BJ (cell line): ENCODE measurements at regions not wholly inside any gene's neighbourhood (a gene's known extent, or its start where the extent isn't known, plus 50 kb on each side); places are given as distances from the start of the nearest gene placed in this dataset.

Experiments used
- CTCF ChIA-PET: fragments of 350-600 bp; formaldehyde crosslinking; extraction: SDS; loops from one replicate; lab custom pipeline; 2021; ENCODE audit warnings: antibody characterized with exemption, inconsistent platforms; lab: Yijun Ruan, JAX
- POLR2A ChIA-PET: fragments of 300-600 bp; sonication (Branson Sonifier 250); formaldehyde crosslinking; extraction: SDS; loops from one replicate; lab custom pipeline; 2021; ENCODE audit warnings: antibody characterized with exemption; lab: Charles Lee
- DNase-seq: peaks from one replicate; pipeline ENCODE4 v3.0.0-alpha.2; 2011; ENCODE audit warnings: low read depth
- H3K27me3 ChIP-seq: 2 replicates; pipeline ENCODE4 v1.6.0; 2011; ENCODE audit warnings: low read length; ENCODE audit not compliant: control insufficient read depth, insufficient read depth
- H3K36me3 ChIP-seq: 2 replicates; pipeline ENCODE4 v1.5.1; 2011; ENCODE audit warnings: low read length; ENCODE audit not compliant: control insufficient read depth, insufficient read depth
- H3K4me3 ChIP-seq: 2 replicates; pipeline ENCODE4 v1.5.1; 2011; ENCODE audit warnings: low read depth, mild to moderate bottlenecking, control low read depth, low read length
- TF ChIP-seq, protein P1 (sequence below): IDR thresholded peaks from 2 replicates; pipeline ENCODE4 v1.5.1; 2011; ENCODE audit warnings: low read depth, mild to moderate bottlenecking, control low read depth, inconsistent platforms, low read length, moderate library complexity; ENCODE audit not compliant: insufficient read depth

DNA sequence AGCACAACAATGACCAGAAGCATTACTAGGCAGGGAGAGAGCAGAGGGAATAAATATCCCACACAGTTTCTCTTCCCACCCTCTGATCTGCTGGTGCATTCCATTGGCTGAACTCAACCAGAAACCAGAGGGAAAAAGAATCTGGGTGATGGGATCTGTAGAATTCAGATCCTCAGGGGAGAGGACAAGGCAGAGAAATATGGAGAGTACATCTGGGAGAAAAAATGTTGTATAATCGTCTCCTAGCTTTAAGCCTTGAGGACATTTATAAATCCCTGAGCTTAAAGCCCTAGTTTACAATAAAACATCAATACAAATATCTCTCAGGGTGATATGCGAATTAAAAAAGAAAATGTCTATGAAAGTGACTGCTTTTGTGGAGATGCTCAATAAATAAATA is 368.1 kb upstream of the MAD2L1 start:
- Histone ChIP-seq H3K36me3 (no peaks in the 10 kb centered on the region), H3K4me3 (no peak overlapping the region), H3K27me3 (no peaks in the 10 kb centered on the region)
- POLR2A ChIA-PET = no interaction called here
- no peak for DNase-seq
- CTCF ChIA-PET = no interaction called here
- TF ChIP-seq, protein P1, sequence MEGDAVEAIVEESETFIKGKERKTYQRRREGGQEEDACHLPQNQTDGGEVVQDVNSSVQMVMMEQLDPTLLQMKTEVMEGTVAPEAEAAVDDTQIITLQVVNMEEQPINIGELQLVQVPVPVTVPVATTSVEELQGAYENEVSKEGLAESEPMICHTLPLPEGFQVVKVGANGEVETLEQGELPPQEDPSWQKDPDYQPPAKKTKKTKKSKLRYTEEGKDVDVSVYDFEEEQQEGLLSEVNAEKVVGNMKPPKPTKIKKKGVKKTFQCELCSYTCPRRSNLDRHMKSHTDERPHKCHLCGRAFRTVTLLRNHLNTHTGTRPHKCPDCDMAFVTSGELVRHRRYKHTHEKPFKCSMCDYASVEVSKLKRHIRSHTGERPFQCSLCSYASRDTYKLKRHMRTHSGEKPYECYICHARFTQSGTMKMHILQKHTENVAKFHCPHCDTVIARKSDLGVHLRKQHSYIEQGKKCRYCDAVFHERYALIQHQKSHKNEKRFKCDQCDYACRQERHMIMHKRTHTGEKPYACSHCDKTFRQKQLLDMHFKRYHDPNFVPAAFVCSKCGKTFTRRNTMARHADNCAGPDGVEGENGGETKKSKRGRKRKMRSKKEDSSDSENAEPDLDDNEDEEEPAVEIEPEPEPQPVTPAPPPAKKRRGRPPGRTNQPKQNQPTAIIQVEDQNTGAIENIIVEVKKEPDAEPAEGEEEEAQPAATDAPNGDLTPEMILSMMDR = no peak

DNA sequence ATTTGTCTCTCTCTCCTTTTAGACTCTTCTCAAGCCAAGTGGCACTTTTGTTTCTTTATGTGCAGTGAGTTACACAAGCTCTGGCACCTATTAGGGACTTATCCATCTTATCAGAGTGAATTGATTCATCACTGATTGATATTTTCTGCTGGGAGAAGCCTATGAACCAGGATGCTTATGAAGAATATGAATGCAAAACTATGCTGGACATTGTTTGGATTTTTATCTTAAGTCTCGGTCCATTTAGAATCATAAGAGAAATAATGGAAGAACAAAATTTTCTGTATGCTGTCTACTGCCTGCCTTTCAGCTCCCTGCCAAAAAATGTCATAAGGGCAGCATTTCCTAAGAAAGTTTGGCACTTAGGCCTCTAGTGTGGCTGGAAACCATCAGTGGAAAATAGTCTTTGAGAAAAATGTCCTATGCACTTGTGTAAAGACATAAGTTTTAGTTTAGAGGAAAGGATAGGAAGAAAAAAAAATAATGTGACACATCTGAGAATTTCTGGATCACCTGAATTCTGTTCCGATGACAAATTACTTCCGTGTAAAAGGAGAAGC is 365.7 kb upstream of the MAD2L1 start:
- ChIA-PET CTCF (no interaction called here), POLR2A (no interaction called here)
- Histone ChIP-seq H3K27me3 (no peaks in the 10 kb centered on the region), H3K36me3 (no peaks in the 10 kb centered on the region), H3K4me3 (no peak overlapping the region)
- TF ChIP-seq, protein P1 = no peak
- DNase-seq = no peak

DNA sequence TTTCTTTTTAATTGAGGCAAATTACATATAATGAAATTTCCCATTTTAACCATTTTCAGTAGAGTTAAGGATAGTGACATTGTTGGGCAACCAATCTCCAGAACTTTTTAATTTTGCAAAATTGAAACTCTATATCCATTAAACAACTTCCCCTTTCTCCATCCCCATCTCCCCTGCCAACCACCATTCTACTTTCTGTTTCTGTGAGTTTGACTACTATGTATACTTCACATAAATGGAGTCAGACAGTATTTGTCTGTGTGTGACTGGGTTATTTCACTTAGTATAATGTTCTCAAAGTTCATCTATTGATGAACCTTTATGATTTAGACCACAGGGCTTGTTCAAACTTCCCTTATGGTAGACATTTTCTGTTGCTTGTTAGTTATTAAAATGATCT is 364.5 kb upstream of the MAD2L1 start:
- ChIA-PET CTCF (no interaction called here), POLR2A (no interaction called here)
- DNase-seq = no peak
- Histone ChIP-seq H3K36me3 (no peaks in the 10 kb centered on the region), H3K4me3 (no peak overlapping the region), H3K27me3 (no peaks in the 10 kb centered on the region)
- TF ChIP-seq, protein P1 = no peak

DNA sequence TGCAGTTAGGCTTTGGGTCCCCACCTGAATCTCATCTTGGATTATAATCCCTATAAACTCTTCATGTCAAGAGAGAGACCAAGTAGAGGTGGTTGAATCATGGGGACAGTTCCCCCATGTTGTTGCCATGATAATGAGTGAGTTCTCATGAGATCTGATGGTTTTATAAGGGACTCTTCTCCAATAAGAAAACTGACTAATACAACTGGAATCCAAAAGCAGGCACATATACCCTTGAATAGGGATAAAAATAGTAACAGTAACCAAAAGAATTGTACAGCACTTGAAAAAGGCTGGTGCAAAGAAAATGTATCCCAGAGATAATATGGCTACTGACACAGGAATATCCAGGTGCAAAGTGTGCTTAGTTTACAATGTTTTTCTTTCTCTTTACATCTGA is 351.5 kb upstream of the MAD2L1 start:
- no peak overlapping the region for H3K4me3 ChIP-seq
- ChIA-PET CTCF (no interaction called here), POLR2A (no interaction called here)
- no peaks in the 10 kb centered on the region for H3K27me3 ChIP-seq
- TF ChIP-seq, protein P1 = no peak
- no peak for DNase-seq
- no peaks in the 10 kb centered on the region for H3K36me3 ChIP-seq

DNA sequence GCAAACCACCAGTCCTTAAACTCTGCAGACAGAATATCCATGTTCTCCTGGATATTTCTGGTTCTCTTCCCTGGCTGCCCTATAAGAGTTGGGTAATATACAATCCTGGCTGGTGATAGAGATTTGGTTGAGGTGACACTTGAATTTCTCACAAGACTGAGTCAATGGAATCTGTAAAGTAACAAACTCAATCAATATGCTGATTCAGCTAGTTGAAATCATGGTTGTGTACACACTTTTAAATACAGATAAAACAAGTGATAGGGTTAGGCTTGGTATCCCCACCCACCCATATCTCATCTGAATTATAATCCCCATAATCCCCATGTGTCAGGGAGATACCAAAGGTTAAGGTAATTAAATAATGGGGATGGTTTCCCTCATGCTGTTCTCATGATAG is 349.2 kb upstream of the MAD2L1 start:
- POLR2A ChIA-PET = no interaction called here
- DNase-seq = no peak
- no peaks in the 10 kb centered on the region for H3K36me3 ChIP-seq

More for the DNA sequence above, 349.2 kb upstream of the MAD2L1 start:
- TF ChIP-seq, protein P1 = no peak
- CTCF ChIA-PET = no interaction called here
- Histone ChIP-seq H3K4me3 (no peak overlapping the region), H3K27me3 (no peaks in the 10 kb centered on the region)
